Natural killer cell (primary cell): ENCODE measurements at regions not wholly inside any gene's neighbourhood (a gene's known extent, or its start where the extent isn't known, plus 50 kb on each side); places are given as distances from the start of the nearest gene placed in this dataset.

Experiments
- ATAC-seq, 3 donors: fragments of 150-1000 bp in 2 of 3; fragments of 200-7000 bp in 1 of 3; cut with Tn5 transposase; 1 replicate in 1 of 3; 2 replicates in 2 of 3; pipeline ENCODE4 v1.10.0; 2021; ENCODE audit warnings: mild to moderate bottlenecking in 2 of 3, moderate library complexity in 2 of 3
- DNase-seq, 2 donors: peaks; one replicate each; pipeline versions ENCODE4 v3.0.0 to v3.0.0-alpha.2; 2013 to 2021; ENCODE audit warnings: mixed read lengths in 1 of 2
- H3K27ac ChIP-seq: one replicate; pipeline ENCODE4 v1.5.1; 2013; ENCODE audit warnings: mild to moderate bottlenecking, low read length
- H3K27me3 ChIP-seq: one replicate; pipeline ENCODE4 v1.6.1; 2013; ENCODE audit warnings: low read length; ENCODE audit not compliant: control insufficient read depth, insufficient read depth
- H3K36me3 ChIP-seq: one replicate; pipeline ENCODE4 v1.6.1; 2013; ENCODE audit warnings: low read length; ENCODE audit not compliant: control insufficient read depth, insufficient read depth
- H3K4me1 ChIP-seq: one replicate; pipeline ENCODE4 v1.6.1; 2013; ENCODE audit warnings: low read length; ENCODE audit not compliant: control insufficient read depth, insufficient read depth
- H3K4me3 ChIP-seq: one replicate; pipeline ENCODE4 v1.5.1; 2013; ENCODE audit warnings: low read length
- H3K9me3 ChIP-seq: one replicate; pipeline ENCODE4 v1.6.1; 2013; ENCODE audit warnings: low read length; ENCODE audit not compliant: control insufficient read depth, insufficient read depth
- H3K27ac Mint-ChIP-seq, 2 donors: one replicate each; pipeline ENCODE4 v1.8.0; 2022; ENCODE audit warnings: mild to moderate bottlenecking in 2 of 2, mixed read lengths in 2 of 2, moderate library complexity in 1 of 2
- H3K27me3 Mint-ChIP-seq, 2 donors: one replicate each; pipeline ENCODE4 v1.8.0; 2022; ENCODE audit warnings: low read depth in 2 of 2, mixed read lengths in 2 of 2
- H3K36me3 Mint-ChIP-seq: one replicate; pipeline ENCODE4 v1.8.0; 2022; ENCODE audit warnings: mixed read lengths
- H3K4me1 Mint-ChIP-seq, 2 donors: one replicate each; pipeline ENCODE4 v1.8.0; 2022; ENCODE audit warnings: mixed read lengths in 2 of 2
- H3K4me3 Mint-ChIP-seq: one replicate; pipeline ENCODE4 v1.8.0; 2022; ENCODE audit warnings: mild to moderate bottlenecking, moderate library complexity, mixed read lengths
- H3K9me3 Mint-ChIP-seq, 2 donors: one replicate each; pipeline ENCODE4 v1.8.0; 2022; ENCODE audit warnings: mixed read lengths in 2 of 2
- CTCF ChIP-seq: fragments of 200-600 bp; IDR thresholded peaks from one replicate; pipeline ENCODE4 v1.8.0; 2022; ENCODE audit warnings: antibody characterized with exemption
- WGBS: methylation state at CpG from one replicate; pipeline ENCODE4 v1.1.7; 2013; ENCODE audit warnings: missing lambda C conversion rate; ENCODE audit not compliant: insufficient coverage; 5-methylcytosine and 5-hydroxymethylcytosine counted together
- intact Hi-C: fragments of 100-400 bp; cut with micrococcal nuclease; formaldehyde crosslinking; loops from one replicate; pipeline ENCODE4 v1.14.2; 2022

GRCh38 chr10:84988011-84988410, 659.6 kb downstream of the CCSER2 start:
- 67% methylated on average over 2 of the region's 2 CpGs for WGBS
- Histone ChIP-seq H3K27ac (no peak overlapping the region), H3K4me1 (no peaks in the 10 kb centered on the region), H3K36me3 (no peaks in the 10 kb centered on the region), H3K4me3 (no peak overlapping the region), H3K27me3 (no peaks in the 10 kb centered on the region), H3K9me3 (no peaks in the 10 kb centered on the region)
- Mint-ChIP-seq H3K9me3 (peaks cover 0 to 3% of the 10 kb centered on the region in 2 donors), H3K4me1 (no peaks in the 10 kb centered on the region), H3K4me3 (no peak overlapping the region), H3K27ac (no peak overlapping the region), H3K36me3 (no peaks in the 10 kb centered on the region), H3K27me3 (no peaks in the 10 kb centered on the region)
- intact Hi-C loops, result no loop called here
- TF ChIP-seq CTCF, result no peak
- DNase-seq (no peak), ATAC-seq (no peak)

GRCh38 chr10:84990713-84991112, 662.3 kb downstream of the CCSER2 start:
- no peaks in the 10 kb centered on the region for H3K4me1 ChIP-seq
- no peak for DNase-seq

GRCh38 chr10:84991301-84991700, 662.9 kb downstream of the CCSER2 start:
- no peak for ATAC-seq
- H3K9me3 ChIP-seq, result no peaks in the 10 kb centered on the region
- Mint-ChIP-seq H3K36me3 (no peaks in the 10 kb centered on the region), H3K27ac (no peak overlapping the region), H3K27me3 (no peaks in the 10 kb centered on the region), H3K4me1 (no peaks in the 10 kb centered on the region), H3K4me3 (no peak overlapping the region), H3K9me3 (no peaks in the 10 kb centered on the region)
- intact Hi-C loops, result no loop called here
- no peak overlapping the region for H3K4me3 ChIP-seq
- no peak for DNase-seq
- no peaks in the 10 kb centered on the region for H3K36me3 ChIP-seq
- 66% methylated on average over 2 of the region's 2 CpGs for WGBS
- H3K4me1 ChIP-seq, result no peaks in the 10 kb centered on the region
- H3K27me3 ChIP-seq, result no peaks in the 10 kb centered on the region
- no peak overlapping the region for H3K27ac ChIP-seq
- no peak for TF ChIP-seq CTCF

More at GRCh38 chr10:84990713-84991112, 662.3 kb downstream of the CCSER2 start:
- no peak overlapping the region for H3K27ac Mint-ChIP-seq
- no peak for TF ChIP-seq CTCF
- H3K4me3 Mint-ChIP-seq, result no peak overlapping the region
- Histone ChIP-seq H3K36me3 (no peaks in the 10 kb centered on the region), H3K27ac (no peak overlapping the region), H3K9me3 (no peaks in the 10 kb centered on the region), H3K4me3 (no peak overlapping the region), H3K27me3 (no peaks in the 10 kb centered on the region)
- H3K27me3 Mint-ChIP-seq, result no peaks in the 10 kb centered on the region
- H3K36me3 Mint-ChIP-seq, result no peaks in the 10 kb centered on the region
- WGBS, result 50% methylated on average over 9 of the region's 9 CpGs
- H3K9me3 Mint-ChIP-seq, result no peaks in the 10 kb centered on the region
- intact Hi-C loops, result no loop called here
- ATAC-seq, result no peak
- no peaks in the 10 kb centered on the region for H3K4me1 Mint-ChIP-seq

DNA sequence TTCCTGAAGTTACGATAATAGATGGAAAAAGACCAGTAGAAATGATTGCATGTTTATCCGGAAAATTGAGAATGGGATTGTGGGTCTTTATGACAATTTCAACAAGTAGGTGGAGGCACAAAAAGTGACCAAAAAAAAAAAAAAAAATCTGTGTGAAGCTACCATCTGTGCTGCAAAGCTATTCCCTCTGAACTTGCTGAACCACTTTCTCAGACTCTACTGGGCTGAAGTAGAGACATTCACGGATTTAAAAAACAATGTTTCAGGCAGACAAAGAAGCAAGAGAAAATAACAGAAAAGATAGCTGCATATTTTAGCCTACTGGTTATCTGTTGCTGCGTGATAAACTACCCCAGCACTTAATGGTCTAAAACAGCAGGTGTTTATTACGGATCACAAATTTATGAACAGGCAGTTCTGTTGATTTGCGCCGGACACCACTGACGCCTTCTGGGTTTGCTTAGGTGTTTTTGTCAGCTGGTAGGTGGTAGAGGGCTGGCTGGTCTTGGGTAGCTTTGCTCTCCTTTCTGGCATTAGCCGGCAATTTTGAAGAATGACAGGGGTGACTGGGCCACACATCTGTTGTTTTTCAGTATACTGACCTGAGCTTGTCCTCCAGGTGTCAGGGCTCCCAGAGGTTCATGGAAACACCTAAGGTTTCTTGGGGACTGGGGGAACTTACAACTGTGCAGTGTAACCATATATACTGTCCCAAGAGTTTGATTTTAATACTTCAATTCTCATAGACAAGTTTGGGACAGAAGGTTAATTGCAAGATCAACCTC, 665.1 kb downstream of the CCSER2 start:
- H3K9me3 Mint-ChIP-seq, result peaks cover 0 to 2% of the 10 kb centered on the region in 2 donors
- Histone ChIP-seq H3K9me3 (no peaks in the 10 kb centered on the region), H3K27ac (no peak overlapping the region), H3K4me3 (no peak overlapping the region), H3K36me3 (no peaks in the 10 kb centered on the region), H3K4me1 (no peaks in the 10 kb centered on the region), H3K27me3 (no peaks in the 10 kb centered on the region)
- intact Hi-C loops, result no loop called here
- no peak overlapping the region for H3K27ac Mint-ChIP-seq
- ATAC-seq, result no peak
- no peaks in the 10 kb centered on the region for H3K4me1 Mint-ChIP-seq
- H3K4me3 Mint-ChIP-seq, result no peak overlapping the region
- H3K36me3 Mint-ChIP-seq, result no peaks in the 10 kb centered on the region
- TF ChIP-seq CTCF, result no peak
- H3K27me3 Mint-ChIP-seq, result no peaks in the 10 kb centered on the region
- 92% methylated on average over 8 of the region's 9 CpGs for WGBS
- no peak for DNase-seq
